ENCODE measurements at regions not wholly inside any gene's neighbourhood (a gene's known extent, or its start where the extent isn't known, plus 50 kb on each side); places are given as distances from the start of the nearest gene placed in this dataset.

- Histone ChIP-seq H3K9me1 (ENCODE audit: insufficient read depth, low read length) (no peaks in the 10 kb centered on the region), H3K79me1 (ENCODE audit: low read depth in 1 of 2, low read length in 2 of 2) (no peaks in the 10 kb centered on the region), H3K27ac (ENCODE audit: insufficient read depth, low read length) (no peak overlapping the region), H3K14ac (replicated peaks; ENCODE audit: low read depth, low read length) (no peak overlapping the region), H2AFZ (replicated peaks; ENCODE audit: low read length, poor library complexity) (no peak overlapping the region), H3K4me1 (ENCODE audit: control insufficient read depth, insufficient read depth, low read length) (peaks cover 4% of the 10 kb centered on the region; the same call in 1 of the 2 replicates), H4K91ac (ENCODE audit: insufficient read depth, low read depth, low read length) (no peak overlapping the region), H3K4me2 (ENCODE audit: low read depth, low read length) (no peak overlapping the region), H3K9ac (ENCODE audit: low read depth, low read length) (no peak overlapping the region), H3K56ac (ENCODE audit: extremely low read depth, insufficient read depth, low read length) (no peak overlapping the region), H3K4ac (ENCODE audit: low read depth, low read length) (no peak overlapping the region), H3K9me3 (ENCODE audit: control insufficient read depth, insufficient read depth, low read length) (no peaks in the 10 kb centered on the region), H3K27me3 (ENCODE audit: control insufficient read depth, insufficient read depth, low read length) (no peaks in the 10 kb centered on the region; the same call in none of the 2 replicates), H3K18ac (ENCODE audit: low read depth, low read length) (no peak overlapping the region), H4K5ac (ENCODE audit: low read depth, low read length) (no peak overlapping the region), H3K23ac (ENCODE audit: low read depth, low read length) (no peak overlapping the region), H2BK20ac (ENCODE audit: low read depth, low read length) (no peak overlapping the region), H3K4me3 (ENCODE audit: insufficient read depth, low read depth, low read length) (no peak overlapping the region), H4K8ac (ENCODE audit: low read depth in 2 of 2, low read length in 2 of 2) (no peak overlapping the region), H2AK5ac (ENCODE audit: low read depth, low read length) (no peak overlapping the region), H3K36me3 (ENCODE audit: control insufficient read depth, insufficient read depth, low read length) (no peaks in the 10 kb centered on the region), H2AK9ac (replicated peaks; ENCODE audit: low read depth, low read length, poor library complexity) (no peak overlapping the region), H2BK120ac (ENCODE audit: low read depth, low read length) (no peak overlapping the region), H2BK5ac (ENCODE audit: low read depth, low read length, poor library complexity, severe bottlenecking) (no peak overlapping the region), H4K20me1 (ENCODE audit: insufficient read depth, low read length) (no peaks in the 10 kb centered on the region), H2BK15ac (ENCODE audit: low read depth, low read length) (no peak overlapping the region)
- no TSS peak for BruUV-seq (replicated peaks)
- DNase-seq (no peak), ATAC-seq (ENCODE audit: low read depth) (no peak)
- in situ Hi-C loops (cut with MboI; ENCODE audit: low sequenced_read_pairs) = no loop called here
- CTCF ChIA-PET = interaction anchor here (0.6 kb wide), 1 partner anchor 445 kb away, joined by 3 read pairs; no protein-coding TSS in a partner anchor
- intact Hi-C loops (cut with micrococcal nuclease) = no loop called here
- POLR2A ChIA-PET (ENCODE audit: unreplicated experiment) = no interaction called here
- dilution Hi-C loops (cut with HindIII; ENCODE audit: low sequenced_read_pairs, unreplicated experiment) = no loop called here
- TF ChIP-seq CTCF (conservative IDR thresholded peaks at IDR 0.05; ENCODE audit: low read depth, low read length) (no peak), POLR2A (IDR thresholded peaks at IDR 0.05; ENCODE audit: low read depth, low read length) (no peak), BHLHE40 (IDR thresholded peaks at IDR 0.05; ENCODE audit: low read depth, low read length) (no peak), ELK1 (IDR thresholded peaks at IDR 0.05; ENCODE audit: borderline replicate concordance, low read depth, low read length) (no peak), FOS (IDR thresholded peaks at IDR 0.05; ENCODE audit: low read depth, low read length) (no peak), RFX5 (IDR thresholded peaks at IDR 0.05; ENCODE audit: low read depth, low read length) (no peak), MXI1 (IDR thresholded peaks at IDR 0.05; ENCODE audit: borderline replicate concordance, low read depth, low read length) (no peak), RAD21 (IDR thresholded peaks at IDR 0.05; ENCODE audit: low read length) (no peak), MAZ (IDR thresholded peaks at IDR 0.05; ENCODE audit: borderline replicate concordance, low read depth, low read length) (no peak), RCOR1 (IDR thresholded peaks at IDR 0.05; ENCODE audit: insufficient replicate concordance, low read length) (no peak), NFE2L2 (IDR thresholded peaks at IDR 0.05; ENCODE audit: low read depth, low read length) (no peak), SMC3 (IDR thresholded peaks at IDR 0.05; ENCODE audit: low read depth, low read length) (no peak), MAFK (IDR thresholded peaks at IDR 0.05; ENCODE audit: low read depth, low read length) (no peak), USF2 (IDR thresholded peaks at IDR 0.05; ENCODE audit: low read depth, low read length) (no peak), CHD1 (IDR thresholded peaks at IDR 0.05; ENCODE audit: low read depth, low read length) (no peak), CEBPB (IDR thresholded peaks at IDR 0.05; ENCODE audit: low read depth, low read length) (no peak)
- no CpG with 5 or more reads among the region's 7 CpGs for WGBS, 2 experiments (ENCODE audit: extremely low coverage in 2 of 2, insufficient read length in 1 of 2)
Measured at GRCh38 chr4:41427306-41427882, 110.6 kb upstream of the LIMCH1 start.

All from IMR-90 (cell line).